ENCODE measurements at regions not wholly inside any gene's neighbourhood (a gene's known extent, or its start where the extent isn't known, plus 50 kb on each side); places are given as distances from the start of the nearest gene placed in this dataset.
"Not testable (repeated sequence)": the region's sequence is repeated elsewhere in the genome, so short reads cannot be mapped to it uniquely, and the experiment has no call there.

- no peak for DNase-seq
Observed at GRCh38 chr12:59404109-59404650, 191.6 kb upstream of the SLC16A7 start.

- peak; percentile 52 for DNase-seq
Observed at GRCh38 chr12:59403259-59403932, 192.4 kb upstream of the SLC16A7 start.

DNA sequence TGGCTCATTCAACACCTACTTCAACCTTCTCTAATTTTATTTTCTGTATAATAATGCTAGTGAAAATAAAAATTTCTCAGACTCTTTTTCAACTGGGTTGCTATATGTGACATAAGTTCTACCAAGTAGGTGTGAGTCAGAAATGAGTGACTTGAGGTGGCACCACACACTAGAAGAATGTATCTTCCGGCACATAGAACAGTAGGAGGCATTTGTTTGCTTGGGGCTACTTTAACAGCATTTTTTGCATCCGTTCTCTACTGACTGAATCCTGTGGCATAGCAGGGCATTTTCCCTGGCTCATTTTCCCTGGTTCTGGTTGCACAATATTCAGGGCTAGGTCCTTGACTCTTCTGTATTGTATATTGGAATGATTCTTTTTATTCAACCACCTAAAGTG, 194.0 kb upstream of the SLC16A7 start:
- DNase-seq, result no peak

- DNase-seq, result no peak
Observed at GRCh38 chr12:59398164-59398563, 197.7 kb upstream of the SLC16A7 start.

DNA sequence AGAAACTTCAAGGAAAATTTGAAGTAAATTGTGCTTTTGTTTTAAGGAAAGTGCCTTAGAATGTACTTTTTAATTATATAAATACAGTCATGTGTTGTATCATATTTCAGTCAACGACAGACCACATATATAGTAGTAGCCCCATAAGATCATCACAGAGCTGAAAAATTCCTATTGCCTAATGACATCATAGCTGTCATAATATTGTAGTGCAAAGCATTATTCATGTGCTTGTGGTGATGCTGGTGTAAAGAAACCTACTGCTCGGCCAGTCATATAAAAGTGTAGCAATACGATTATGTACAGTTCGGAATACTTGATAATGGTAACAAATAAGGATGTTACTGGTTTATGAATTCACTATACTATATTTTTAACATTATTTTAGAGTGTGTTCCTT, 198.9 kb upstream of the SLC16A7 start:
- no peak for DNase-seq

DNA sequence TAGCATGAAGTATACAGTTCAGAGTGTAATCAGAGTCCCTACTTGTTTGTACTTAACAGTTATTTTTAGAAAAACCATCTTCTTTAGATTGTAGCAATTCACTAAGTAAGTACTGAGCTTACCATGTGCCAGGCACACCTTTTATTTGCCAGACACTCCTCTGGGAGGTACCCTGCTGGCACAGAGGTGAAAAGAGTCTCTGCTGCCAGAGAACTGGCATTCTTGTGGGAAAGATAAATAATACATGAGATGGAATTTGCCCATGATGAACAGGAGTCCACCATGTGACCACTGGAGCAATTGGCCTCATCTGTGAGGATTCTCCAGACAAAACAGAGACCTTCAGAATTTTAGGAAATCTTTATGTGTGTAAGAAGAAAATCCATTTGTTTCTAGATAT, 199.3 kb upstream of the SLC16A7 start:
- DNase-seq, result peak; percentile 9

DNA sequence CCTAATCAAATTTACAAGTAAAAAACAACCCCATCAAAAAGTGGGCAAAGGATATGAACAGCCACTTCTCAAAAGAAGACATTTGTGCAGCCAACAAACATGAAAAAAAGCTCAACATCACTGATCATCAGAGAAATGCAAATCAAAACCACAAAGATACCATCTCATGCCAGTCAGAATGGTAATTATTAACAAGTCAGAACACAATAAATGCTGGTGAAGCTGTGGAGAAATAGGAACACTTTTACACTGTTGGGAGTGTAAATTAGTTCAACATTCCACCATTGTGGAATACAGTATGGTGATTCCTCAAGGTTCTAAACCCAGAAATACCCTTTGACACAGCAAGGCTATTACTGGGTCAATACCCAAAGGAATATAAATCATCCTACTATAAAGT, 200.5 kb upstream of the SLC16A7 start:
- DNase-seq, result not testable (repeated sequence)

- no peak for DNase-seq
Observed at GRCh38 chr12:59393506-59393905, 202.3 kb upstream of the SLC16A7 start.

- no peak for DNase-seq
Observed at GRCh38 chr12:59389968-59390576, 205.8 kb upstream of the SLC16A7 start.

GRCh38 chr12:59388694-59389093, 207.1 kb upstream of the SLC16A7 start:
- no peak for DNase-seq

GRCh38 chr12:59388176-59388575, 207.7 kb upstream of the SLC16A7 start:
- no peak for DNase-seq

- no peak for DNase-seq
Observed at GRCh38 chr12:59386236-59386635, 209.6 kb upstream of the SLC16A7 start.

DNA sequence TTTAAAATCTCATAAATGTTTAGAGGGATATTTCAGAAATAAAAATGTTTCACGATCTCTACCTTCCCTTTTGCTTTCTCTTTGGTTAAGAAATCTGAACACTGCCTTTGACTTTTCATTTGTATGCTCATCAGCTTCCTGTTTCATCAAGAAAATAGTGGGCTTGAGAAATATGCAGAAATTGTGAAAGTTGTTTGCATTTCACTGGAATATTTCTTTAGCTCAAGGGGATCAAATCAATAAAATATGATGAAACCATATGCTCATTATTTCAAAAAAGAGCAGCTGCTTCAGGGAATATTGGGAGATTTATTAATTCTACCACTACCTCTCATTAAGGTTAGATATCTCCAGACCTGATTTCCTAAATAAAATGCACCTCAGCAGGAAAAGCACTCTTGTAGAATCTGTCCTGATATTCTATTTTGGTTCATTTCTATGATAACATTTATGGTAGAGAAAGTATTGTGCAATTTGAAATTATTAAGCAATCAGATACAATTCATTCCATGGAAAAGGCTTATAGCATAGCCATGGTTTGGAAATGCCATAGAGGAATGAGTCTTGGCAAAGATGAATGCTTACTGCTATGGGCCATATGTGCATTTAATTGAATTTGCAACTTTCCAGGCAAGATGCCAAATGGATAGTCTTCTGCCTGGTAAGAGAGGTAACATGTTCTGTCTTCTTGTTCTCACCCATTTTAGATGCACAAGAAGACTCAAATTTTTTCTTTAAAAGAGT, 212.6 kb upstream of the SLC16A7 start:
- no peak for DNase-seq

DNA sequence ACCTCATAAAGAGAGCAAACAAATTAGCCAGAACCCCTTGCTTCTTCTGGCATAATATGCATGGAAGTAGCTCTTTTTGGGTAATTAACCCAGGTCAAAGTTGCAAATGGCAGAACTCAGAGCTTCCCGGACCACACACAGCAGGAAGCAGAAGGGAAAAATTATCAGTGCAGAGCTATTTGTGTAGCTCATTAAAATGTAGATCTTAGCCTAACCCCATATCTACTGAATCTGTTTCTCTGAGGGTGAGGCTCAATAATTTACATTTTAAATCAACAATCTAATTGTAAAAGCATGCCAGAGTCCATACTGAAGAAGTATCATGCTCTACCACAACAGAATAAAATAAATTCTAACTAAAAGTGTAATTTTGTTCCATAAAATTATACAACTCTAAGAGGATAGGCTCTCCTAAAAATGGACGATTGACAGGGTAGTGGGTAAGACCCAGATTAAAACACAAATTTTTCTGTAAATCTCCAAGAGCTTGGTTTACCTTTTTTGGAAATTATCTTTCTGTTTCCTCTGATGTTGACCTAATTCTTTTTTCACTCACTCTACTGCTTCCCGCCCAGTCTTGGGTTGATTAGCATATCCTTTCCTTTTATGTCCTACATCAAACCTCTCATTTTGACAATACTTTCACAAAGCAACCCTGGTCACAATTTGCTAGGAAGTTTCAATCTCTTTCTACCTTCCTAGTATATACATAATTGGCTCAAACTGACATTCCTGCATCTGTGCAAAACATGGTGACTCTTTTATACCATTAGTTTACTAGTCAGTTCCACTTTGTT, 213.3 kb upstream of the SLC16A7 start:
- DNase-seq, result no peak

- DNase-seq, result no peak
Observed at GRCh38 chr12:59381106-59381505, 214.7 kb upstream of the SLC16A7 start.

DNA sequence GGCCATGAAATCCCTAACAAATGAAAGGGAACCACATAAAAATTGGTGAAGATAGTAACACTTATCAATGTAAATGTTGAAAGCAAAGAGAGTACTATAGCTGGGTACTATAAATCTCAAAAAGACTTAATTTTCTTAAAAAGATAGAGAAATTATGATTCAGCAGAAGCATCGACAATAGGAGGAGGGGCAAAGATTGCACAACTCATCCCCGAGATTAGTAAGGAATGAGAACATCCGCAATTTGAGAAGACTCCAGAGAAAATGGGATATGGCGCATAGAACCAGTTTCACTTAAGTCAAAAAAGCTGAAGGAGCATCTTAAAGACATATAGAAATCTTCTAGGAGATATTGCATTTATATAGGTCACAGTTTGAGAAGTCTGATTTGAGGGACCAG, 220.2 kb upstream of the SLC16A7 start:
- DNase-seq, result no peak

GRCh38 chr12:59374783-59375182, 221.0 kb upstream of the SLC16A7 start:
- DNase-seq, result no peak

GRCh38 chr12:59372956-59373355, 222.9 kb upstream of the SLC16A7 start:
- no peak for DNase-seq

DNA sequence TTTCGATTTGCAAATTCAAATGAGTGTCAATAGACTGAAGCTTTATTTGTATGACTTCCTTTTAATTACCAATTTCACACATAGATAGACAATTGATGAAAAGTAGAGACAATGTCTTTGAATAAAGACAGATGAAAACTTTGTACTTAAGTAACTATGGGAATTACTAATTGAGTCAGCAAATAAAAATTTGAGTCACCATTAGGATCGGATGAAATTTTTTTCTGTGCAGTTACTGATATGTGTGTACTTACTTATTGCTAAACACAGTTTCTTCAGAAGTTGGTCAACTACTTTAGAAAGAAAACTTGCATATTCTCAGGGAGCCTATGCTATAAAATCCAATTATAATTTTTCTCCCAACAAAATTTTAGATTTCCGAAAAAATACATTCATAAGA, 224.9 kb upstream of the SLC16A7 start:
- no peak for DNase-seq

- DNase-seq, result no peak
Observed at GRCh38 chr12:59365133-59365532, 230.7 kb upstream of the SLC16A7 start.

GRCh38 chr12:59357811-59358210, 238.0 kb upstream of the SLC16A7 start:
- DNase-seq, result no peak

- not testable (repeated sequence) for DNase-seq
Observed at GRCh38 chr12:59346248-59346647, 249.6 kb upstream of the SLC16A7 start.

GRCh38 chr12:59345406-59345805, 250.4 kb upstream of the SLC16A7 start:
- DNase-seq, result no peak
